ENCODE measurements at regions not wholly inside any gene's neighbourhood (a gene's known extent, or its start where the extent isn't known, plus 50 kb on each side); places are given as distances from the start of the nearest gene placed in this dataset.

GRCh38 chr10:108471420-108471819, 1306.9 kb upstream of the SORCS1 start:
- TF ChIP-seq, protein P1, sequence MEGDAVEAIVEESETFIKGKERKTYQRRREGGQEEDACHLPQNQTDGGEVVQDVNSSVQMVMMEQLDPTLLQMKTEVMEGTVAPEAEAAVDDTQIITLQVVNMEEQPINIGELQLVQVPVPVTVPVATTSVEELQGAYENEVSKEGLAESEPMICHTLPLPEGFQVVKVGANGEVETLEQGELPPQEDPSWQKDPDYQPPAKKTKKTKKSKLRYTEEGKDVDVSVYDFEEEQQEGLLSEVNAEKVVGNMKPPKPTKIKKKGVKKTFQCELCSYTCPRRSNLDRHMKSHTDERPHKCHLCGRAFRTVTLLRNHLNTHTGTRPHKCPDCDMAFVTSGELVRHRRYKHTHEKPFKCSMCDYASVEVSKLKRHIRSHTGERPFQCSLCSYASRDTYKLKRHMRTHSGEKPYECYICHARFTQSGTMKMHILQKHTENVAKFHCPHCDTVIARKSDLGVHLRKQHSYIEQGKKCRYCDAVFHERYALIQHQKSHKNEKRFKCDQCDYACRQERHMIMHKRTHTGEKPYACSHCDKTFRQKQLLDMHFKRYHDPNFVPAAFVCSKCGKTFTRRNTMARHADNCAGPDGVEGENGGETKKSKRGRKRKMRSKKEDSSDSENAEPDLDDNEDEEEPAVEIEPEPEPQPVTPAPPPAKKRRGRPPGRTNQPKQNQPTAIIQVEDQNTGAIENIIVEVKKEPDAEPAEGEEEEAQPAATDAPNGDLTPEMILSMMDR (IDR thresholded peaks at IDR 0.05; ENCODE audit: poor library complexity, severe bottlenecking), result no peak
- TF ChIP-seq, protein P2, sequence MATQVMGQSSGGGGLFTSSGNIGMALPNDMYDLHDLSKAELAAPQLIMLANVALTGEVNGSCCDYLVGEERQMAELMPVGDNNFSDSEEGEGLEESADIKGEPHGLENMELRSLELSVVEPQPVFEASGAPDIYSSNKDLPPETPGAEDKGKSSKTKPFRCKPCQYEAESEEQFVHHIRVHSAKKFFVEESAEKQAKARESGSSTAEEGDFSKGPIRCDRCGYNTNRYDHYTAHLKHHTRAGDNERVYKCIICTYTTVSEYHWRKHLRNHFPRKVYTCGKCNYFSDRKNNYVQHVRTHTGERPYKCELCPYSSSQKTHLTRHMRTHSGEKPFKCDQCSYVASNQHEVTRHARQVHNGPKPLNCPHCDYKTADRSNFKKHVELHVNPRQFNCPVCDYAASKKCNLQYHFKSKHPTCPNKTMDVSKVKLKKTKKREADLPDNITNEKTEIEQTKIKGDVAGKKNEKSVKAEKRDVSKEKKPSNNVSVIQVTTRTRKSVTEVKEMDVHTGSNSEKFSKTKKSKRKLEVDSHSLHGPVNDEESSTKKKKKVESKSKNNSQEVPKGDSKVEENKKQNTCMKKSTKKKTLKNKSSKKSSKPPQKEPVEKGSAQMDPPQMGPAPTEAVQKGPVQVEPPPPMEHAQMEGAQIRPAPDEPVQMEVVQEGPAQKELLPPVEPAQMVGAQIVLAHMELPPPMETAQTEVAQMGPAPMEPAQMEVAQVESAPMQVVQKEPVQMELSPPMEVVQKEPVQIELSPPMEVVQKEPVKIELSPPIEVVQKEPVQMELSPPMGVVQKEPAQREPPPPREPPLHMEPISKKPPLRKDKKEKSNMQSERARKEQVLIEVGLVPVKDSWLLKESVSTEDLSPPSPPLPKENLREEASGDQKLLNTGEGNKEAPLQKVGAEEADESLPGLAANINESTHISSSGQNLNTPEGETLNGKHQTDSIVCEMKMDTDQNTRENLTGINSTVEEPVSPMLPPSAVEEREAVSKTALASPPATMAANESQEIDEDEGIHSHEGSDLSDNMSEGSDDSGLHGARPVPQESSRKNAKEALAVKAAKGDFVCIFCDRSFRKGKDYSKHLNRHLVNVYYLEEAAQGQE (IDR thresholded peaks at IDR 0.05; ENCODE audit: borderline replicate concordance), result no peak
